ENCODE measurements at regions not wholly inside any gene's neighbourhood (a gene's known extent, or its start where the extent isn't known, plus 50 kb on each side); places are given as distances from the start of the nearest gene placed in this dataset.

- TF ChIP-seq ARID4B (CRISPR knock-in tag; IDR thresholded peaks at IDR 0.05) = no peak
- TF ChIP-seq HNRNPH1 (optimal IDR thresholded peaks at IDR 0.05; ENCODE audit: low read depth, low read length) = no peak
- TF ChIP-seq RBM22 (IDR thresholded peaks at IDR 0.05; ENCODE audit: low read depth, low read length, poor library complexity, severe bottlenecking) = no peak
- TF ChIP-seq ZNF583 (CRISPR knock-in tag; IDR thresholded peaks at IDR 0.05) = no peak
- TF ChIP-seq GATAD2B (IDR thresholded peaks at IDR 0.05; ENCODE audit: borderline replicate concordance) = no peak
- TF ChIP-seq TBL1XR1 (IDR thresholded peaks at IDR 0.05; ENCODE audit: low read length in 2 of 2) = no peak
- TF ChIP-seq ZC3H8 (IDR thresholded peaks at IDR 0.05) = no peak
- no peak for TF ChIP-seq THRA (IDR thresholded peaks at IDR 0.05)
- TF ChIP-seq NONO (IDR thresholded peaks at IDR 0.05; ENCODE audit: low read depth in 2 of 2, low read length in 1 of 2) = no peak
- TF ChIP-seq ETS2 (tag; IDR thresholded peaks at IDR 0.05; ENCODE audit: borderline replicate concordance, poor library complexity, severe bottlenecking) = no peak
- TF ChIP-seq VEZF1 (CRISPR knock-in tag; IDR thresholded peaks at IDR 0.05) = no peak
- TF ChIP-seq GABPB2 (CRISPR knock-in tag; conservative IDR thresholded peaks at IDR 0.05) = no peak
- TF ChIP-seq ZBTB7A (IDR thresholded peaks at IDR 0.05; ENCODE audit: borderline replicate concordance, control insufficient read depth, low read depth, low read length) = no peak
- TF ChIP-seq E2F6 (IDR thresholded peaks at IDR 0.05; ENCODE audit: borderline replicate concordance in 1 of 2, extremely low read depth in 1 of 2, insufficient read depth in 1 of 2, insufficient read length in 1 of 2, low read depth in 1 of 2, low read length in 1 of 2, poor library complexity in 1 of 2, severe bottlenecking in 1 of 2) = no peak
- TF ChIP-seq CGGBP1 (CRISPR knock-in tag; IDR thresholded peaks at IDR 0.05) = no peak
- TF ChIP-seq NCOR1 (IDR thresholded peaks at IDR 0.05) = no peak
These were observed 107.5 kb downstream of the CD24 start (continued) for GRCh38 chr6:106866875-106867658.

All from K562 (cell line).